HG02798 (cell line): ENCODE measurements at regions not wholly inside any gene's neighbourhood (a gene's known extent, or its start where the extent isn't known, plus 50 kb on each side); places are given as distances from the start of the nearest gene placed in this dataset.
"Not testable (repeated sequence)": the region's sequence is repeated elsewhere in the genome, so short reads cannot be mapped to it uniquely, and the experiment has no call there.

ENCODE experiments used
- ATAC-seq: cut with Tn5 transposase; IDR thresholded peaks from one replicate; pipeline ENCODE4 v1.9.1; 2021; ENCODE audit warnings: mild to moderate bottlenecking; ENCODE audit not compliant: unreplicated experiment, poor library complexity

GRCh38 chr19:28301961-28302360 is 911.0 kb downstream of the UQCRFS1 start:
- ATAC-seq: no peak

GRCh38 chr19:28301463-28301862 is 911.5 kb downstream of the UQCRFS1 start:
- no peak for ATAC-seq

GRCh38 chr19:28299649-28300048 is 913.3 kb downstream of the UQCRFS1 start:
- ATAC-seq: no peak

- ATAC-seq: no peak
Observed at GRCh38 chr19:28297586-28298157, 915.3 kb downstream of the UQCRFS1 start.

- no peak for ATAC-seq
Observed at GRCh38 chr19:28297036-28297435, 915.9 kb downstream of the UQCRFS1 start.

- no peak for ATAC-seq
Observed at GRCh38 chr19:28296506-28296905, 916.4 kb downstream of the UQCRFS1 start.

- ATAC-seq: not testable (repeated sequence)
Observed at GRCh38 chr19:28294975-28295374, 918.0 kb downstream of the UQCRFS1 start.

GRCh38 chr19:28294395-28294794 is 918.6 kb downstream of the UQCRFS1 start:
- no peak for ATAC-seq

GRCh38 chr19:28293685-28294084 is 919.3 kb downstream of the UQCRFS1 start:
- ATAC-seq: no peak

- no peak for ATAC-seq
Observed at GRCh38 chr19:28292822-28293500, 920.0 kb downstream of the UQCRFS1 start.

- no peak for ATAC-seq
Observed at GRCh38 chr19:28291874-28292273, 921.1 kb downstream of the UQCRFS1 start.

GRCh38 chr19:28290963-28291657 is 921.8 kb downstream of the UQCRFS1 start:
- ATAC-seq: no peak

GRCh38 chr19:28289295-28290063 is 923.5 kb downstream of the UQCRFS1 start:
- no peak for ATAC-seq

- no peak for ATAC-seq
Observed at GRCh38 chr19:28288572-28289264, 924.2 kb downstream of the UQCRFS1 start.

- no peak for ATAC-seq
Observed at GRCh38 chr19:28285917-28286316, 927.0 kb downstream of the UQCRFS1 start.

- no peak for ATAC-seq
Observed at GRCh38 chr19:28285078-28285477, 927.9 kb downstream of the UQCRFS1 start.

- ATAC-seq: no peak
Observed at GRCh38 chr19:28284389-28284788, 928.6 kb downstream of the UQCRFS1 start.

GRCh38 chr19:28283592-28283991 is 929.4 kb downstream of the UQCRFS1 start:
- ATAC-seq: no peak

GRCh38 chr19:28281676-28282075 is 931.3 kb downstream of the UQCRFS1 start:
- ATAC-seq: no peak

- no peak for ATAC-seq
Observed at GRCh38 chr19:28264556-28264955, 948.4 kb downstream of the UQCRFS1 start.
